HEK293 (cell line): ENCODE measurements at regions not wholly inside any gene's neighbourhood (a gene's known extent, or its start where the extent isn't known, plus 50 kb on each side); places are given as distances from the start of the nearest gene placed in this dataset.

Experiments
- CTCF ChIA-PET: fragments of 350-600 bp; formaldehyde crosslinking; extraction: SDS; loops from one replicate; lab custom pipeline; 2021; ENCODE audit warnings: antibody characterized with exemption; lab: Yijun Ruan, JAX
- POLR2A ChIA-PET: fragments of 300-600 bp; formaldehyde crosslinking; extraction: SDS; loops from one replicate; lab custom pipeline; 2020; ENCODE audit warnings: antibody characterized with exemption, inconsistent platforms; lab: Yijun Ruan, JAX
- H3K27ac ChIP-seq: fragments of 200-500 bp; sonication (Bioruptor generic); 2 replicates; pipeline ENCODE4 v1.5.1; 2014; ENCODE audit warnings: low read depth, low read length, control low read depth, inconsistent platforms; ENCODE audit errors: extremely low read depth
- H3K36me3 ChIP-seq, 2 experiments: fragments of 200-500 bp in 1 of 2; sonication (Bioruptor generic) in 1 of 2; 1 replicate in 1 of 2; 2 replicates in 1 of 2; pipeline ENCODE4 v1.5.1; 2014 to 2017; ENCODE audit warnings: inconsistent platforms in 2 of 2, low read length in 2 of 2; ENCODE audit not compliant: control insufficient read depth in 2 of 2, insufficient read depth in 1 of 2
- H3K4me1 ChIP-seq: fragments of 200-500 bp; sonication (Bioruptor generic); 2 replicates; pipeline ENCODE4 v1.5.1; 2014; ENCODE audit warnings: mild to moderate bottlenecking, low read length, inconsistent platforms; ENCODE audit not compliant: control insufficient read depth, insufficient read depth
- H3K4me3 ChIP-seq: 2 replicates; pipeline ENCODE4 v1.5.1; 2011; ENCODE audit warnings: low read depth, mild to moderate bottlenecking, control low read depth, low read length, moderate library complexity
- H3K9me3 ChIP-seq: fragments of 200-500 bp; sonication (Bioruptor generic); 2 replicates; pipeline ENCODE4 v1.5.1; 2014; ENCODE audit warnings: low read depth, low read length, inconsistent platforms; ENCODE audit not compliant: control insufficient read depth, insufficient read depth
- FEZF1 ChIP-seq: fragments of 450-650 bp; formaldehyde crosslinking; IDR thresholded peaks from 2 replicates; pipeline ENCODE4 v1.5.1; 2016; ENCODE audit warnings: missing biosample characterization, missing genetic modification characterization
- GFI1B ChIP-seq: fragments of 450-650 bp; formaldehyde crosslinking; IDR thresholded peaks from 2 replicates; pipeline ENCODE4 v1.5.1; 2016; ENCODE audit warnings: missing biosample characterization, missing genetic modification characterization
- HOXA7 ChIP-seq: sonication (generic); formaldehyde crosslinking; IDR thresholded peaks from 2 replicates; pipeline ENCODE4 v1.8.1; 2022; ENCODE audit warnings: missing genetic modification reagents, borderline replicate concordance
- OSR2 ChIP-seq: fragments of 450-650 bp; formaldehyde crosslinking; IDR thresholded peaks from 2 replicates; pipeline ENCODE4 v1.5.1; 2016; ENCODE audit warnings: missing biosample characterization, missing genetic modification characterization
- PRDM1 ChIP-seq: fragments of 450-650 bp; formaldehyde crosslinking; IDR thresholded peaks from 2 replicates; pipeline ENCODE4; 2016; ENCODE audit warnings: missing biosample characterization, missing genetic modification characterization
- SCRT2 ChIP-seq: fragments of 450-650 bp; formaldehyde crosslinking; IDR thresholded peaks from 2 replicates; pipeline ENCODE4 v1.5.1; 2016; ENCODE audit warnings: missing biosample characterization, missing genetic modification characterization
- SETDB1 ChIP-seq: IDR thresholded peaks from one replicate; pipeline ENCODE4 v1.6.1; 2017; ENCODE audit warnings: mild to moderate bottlenecking, low read length, moderate library complexity, mixed read lengths; ENCODE audit not compliant: insufficient read length
- TRIM28 ChIP-seq: IDR thresholded peaks from 2 replicates; pipeline ENCODE4 v1.6.1; 2011; ENCODE audit warnings: low read length, control low read depth, borderline replicate concordance
- YY2 ChIP-seq: fragments of 450-650 bp; formaldehyde crosslinking; IDR thresholded peaks from 2 replicates; pipeline ENCODE4 v1.5.1; 2016; ENCODE audit warnings: missing biosample characterization, missing genetic modification characterization
- ZBTB20 ChIP-seq: fragments of 450-650 bp; formaldehyde crosslinking; IDR thresholded peaks from 2 replicates; pipeline ENCODE4 v1.5.1; 2016; ENCODE audit warnings: missing biosample characterization, missing genetic modification characterization
- ZNF10 ChIP-seq: fragments of 450-650 bp; formaldehyde crosslinking; IDR thresholded peaks from 2 replicates; pipeline ENCODE4 v1.5.1; 2017; ENCODE audit warnings: missing biosample characterization, missing genetic modification characterization
- ZNF202 ChIP-seq: fragments of 450-650 bp; formaldehyde crosslinking; IDR thresholded peaks from 2 replicates; pipeline ENCODE4 v1.5.1; 2016; ENCODE audit warnings: missing biosample characterization, missing genetic modification characterization, borderline replicate concordance
- ZNF214 ChIP-seq: fragments of 450-650 bp; formaldehyde crosslinking; IDR thresholded peaks from 2 replicates; pipeline ENCODE4 v1.5.1; 2017; ENCODE audit warnings: missing biosample characterization, mild to moderate bottlenecking, missing genetic modification characterization, borderline replicate concordance
- ZNF239 ChIP-seq: fragments of 450-650 bp; formaldehyde crosslinking; IDR thresholded peaks from 2 replicates; pipeline ENCODE4 v1.5.1; 2016; ENCODE audit warnings: missing biosample characterization, missing genetic modification characterization
- ZNF404 ChIP-seq: fragments of 450-650 bp; formaldehyde crosslinking; IDR thresholded peaks from 2 replicates; pipeline ENCODE4 v1.5.1; 2017; ENCODE audit warnings: missing biosample characterization, missing genetic modification characterization
- ZNF416 ChIP-seq: fragments of 450-650 bp; formaldehyde crosslinking; IDR thresholded peaks from 2 replicates; pipeline ENCODE4 v1.5.1; 2016; ENCODE audit warnings: missing biosample characterization, missing genetic modification characterization
- ZNF423 ChIP-seq: fragments of 450-650 bp; formaldehyde crosslinking; IDR thresholded peaks from 2 replicates; pipeline ENCODE4 v1.5.1; 2016; ENCODE audit warnings: missing biosample characterization, missing genetic modification characterization
- ZNF555 ChIP-seq: fragments of 450-650 bp; formaldehyde crosslinking; conservative IDR thresholded peaks from 2 replicates; pipeline ENCODE4 v1.5.1; 2017; ENCODE audit warnings: missing biosample characterization, mild to moderate bottlenecking, missing genetic modification characterization, inconsistent platforms
- ZNF600 ChIP-seq: fragments of 450-650 bp; formaldehyde crosslinking; IDR thresholded peaks from 2 replicates; pipeline ENCODE4 v1.5.1; 2016; ENCODE audit warnings: missing biosample characterization, missing genetic modification characterization
- ZNF621 ChIP-seq: fragments of 450-650 bp; formaldehyde crosslinking; IDR thresholded peaks from 2 replicates; pipeline ENCODE4 v1.5.1; 2017; ENCODE audit warnings: missing biosample characterization, missing genetic modification characterization
- ZNF623 ChIP-seq: fragments of 450-650 bp; formaldehyde crosslinking; IDR thresholded peaks from 2 replicates; pipeline ENCODE4 v1.5.1; 2016; ENCODE audit warnings: missing biosample characterization, missing genetic modification characterization
- ZNF701 ChIP-seq: fragments of 450-650 bp; formaldehyde crosslinking; IDR thresholded peaks from 2 replicates; pipeline ENCODE4 v1.5.1; 2016; ENCODE audit warnings: missing biosample characterization, missing genetic modification characterization
- ZNF830 ChIP-seq: fragments of 450-650 bp; IDR thresholded peaks from 2 replicates; pipeline ENCODE4 v1.5.0; 2018; ENCODE audit warnings: missing biosample characterization, missing genetic modification characterization, low read depth, mild to moderate bottlenecking, moderate library complexity
- ZNF837 ChIP-seq: fragments of 450-650 bp; formaldehyde crosslinking; IDR thresholded peaks from 2 replicates; pipeline ENCODE4 v1.5.1; 2016; ENCODE audit warnings: missing biosample characterization, missing genetic modification characterization
- ZXDB ChIP-seq: fragments of 450-650 bp; formaldehyde crosslinking; IDR thresholded peaks from 2 replicates; pipeline ENCODE4 v1.5.1; 2016; ENCODE audit warnings: missing biosample characterization, missing genetic modification characterization
- TF ChIP-seq, protein P1 (sequence below): fragments of 450-650 bp; formaldehyde crosslinking; IDR thresholded peaks from 2 replicates; pipeline ENCODE4 v1.5.1; 2016; ENCODE audit warnings: missing biosample characterization, missing genetic modification characterization
- TF ChIP-seq, protein P2 (sequence below): sonication (generic); formaldehyde crosslinking; IDR thresholded peaks from 2 replicates; pipeline ENCODE4 v1.8.1; 2022; ENCODE audit warnings: mild to moderate bottlenecking, moderate library complexity, missing genetic modification reagents

DNA sequence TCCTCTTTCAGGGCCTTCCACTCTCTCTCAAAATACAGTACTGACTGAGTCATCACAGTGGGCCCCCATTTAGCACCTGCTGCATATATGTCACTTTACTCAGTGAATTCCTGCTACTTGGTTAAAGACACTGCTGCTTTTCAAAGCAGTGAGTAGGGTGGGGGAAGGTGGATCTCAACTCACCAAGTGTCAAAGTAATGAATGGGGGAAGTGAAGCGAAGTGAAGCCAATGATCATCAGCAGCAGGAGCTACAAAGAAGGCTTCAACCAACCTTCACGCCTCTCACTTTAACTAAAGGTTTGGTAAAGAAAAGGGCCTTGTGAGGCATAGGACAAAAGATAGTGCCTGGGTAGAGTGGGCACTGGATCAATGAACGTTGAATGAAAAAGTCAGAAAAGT lies 424.1 kb downstream of the SMARCA1 start:
- CTCF ChIA-PET = no interaction called here
- Histone ChIP-seq H3K4me3 (no peak overlapping the region), H3K9me3 (no peaks in the 10 kb centered on the region; the same call in 1 of the 2 replicates), H3K4me1 (no peaks in the 10 kb centered on the region), H3K36me3 (no peaks in the 10 kb centered on the region), H3K27ac (no peak overlapping the region)
- no peak for TF ChIP-seq ZNF404
- TF ChIP-seq ZNF214 (tag by site-specific recombination) = no peak
- no peak for TF ChIP-seq YY2 (tag by site-specific recombination)
- POLR2A ChIA-PET = no interaction called here

DNA sequence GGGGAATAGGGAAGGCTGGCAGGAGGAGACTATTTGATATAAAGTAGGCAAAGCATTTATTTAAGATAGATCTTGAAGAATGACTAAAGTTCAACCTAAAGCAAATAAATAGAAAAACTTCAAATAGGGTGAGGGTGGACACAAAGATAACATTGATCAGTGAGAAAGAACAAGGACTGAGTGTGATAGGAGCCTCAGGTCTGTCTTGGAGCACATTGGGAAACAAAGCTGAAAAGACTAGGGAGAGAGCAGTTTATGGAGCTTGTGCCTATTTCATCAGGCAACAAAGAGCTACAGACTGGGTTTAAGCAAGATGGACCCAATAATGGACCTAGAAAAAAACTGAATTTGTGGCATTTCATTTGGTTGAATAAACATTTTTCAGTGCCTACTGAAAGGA lies 425.6 kb downstream of the SMARCA1 start:
- no peak overlapping the region for H3K4me3 ChIP-seq
- no peaks in the 10 kb centered on the region; the same call in 1 of the 2 replicates for H3K9me3 ChIP-seq
- ChIA-PET POLR2A (no interaction called here), CTCF (interaction anchor here (0.6 kb wide), 1 partner anchor 20 kb away, joined by 3 read pairs; no protein-coding TSS in a partner anchor)
- H3K4me1 ChIP-seq = no peaks in the 10 kb centered on the region
- no peaks in the 10 kb centered on the region for H3K36me3 ChIP-seq
- TF ChIP-seq HOXA7 (CRISPR knock-in tag) (no peak), ZNF701 (tag by site-specific recombination) (no peak), ZBTB20 (tag by site-specific recombination) (no peak), GFI1B (tag by site-specific recombination) (no peak), ZNF555 (no peak), ZNF837 (tag by site-specific recombination) (no peak)
- TF ChIP-seq, protein P1, sequence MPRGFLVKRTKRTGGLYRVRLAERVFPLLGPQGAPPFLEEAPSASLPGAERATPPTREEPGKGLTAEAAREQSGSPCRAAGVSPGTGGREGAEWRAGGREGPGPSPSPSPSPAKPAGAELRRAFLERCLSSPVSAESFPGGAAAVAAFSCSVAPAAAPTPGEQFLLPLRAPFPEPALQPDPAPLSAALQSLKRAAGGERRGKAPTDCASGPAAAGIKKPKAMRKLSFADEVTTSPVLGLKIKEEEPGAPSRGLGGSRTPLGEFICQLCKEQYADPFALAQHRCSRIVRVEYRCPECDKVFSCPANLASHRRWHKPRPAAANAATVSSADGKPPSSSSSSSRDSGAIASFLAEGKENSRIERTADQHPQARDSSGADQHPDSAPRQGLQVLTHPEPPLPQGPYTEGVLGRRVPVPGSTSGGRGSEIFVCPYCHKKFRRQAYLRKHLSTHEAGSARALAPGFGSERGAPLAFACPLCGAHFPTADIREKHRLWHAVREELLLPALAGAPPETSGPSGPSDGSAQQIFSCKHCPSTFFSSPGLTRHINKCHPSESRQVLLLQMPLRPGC = no peak
- TF ChIP-seq, protein P2, sequence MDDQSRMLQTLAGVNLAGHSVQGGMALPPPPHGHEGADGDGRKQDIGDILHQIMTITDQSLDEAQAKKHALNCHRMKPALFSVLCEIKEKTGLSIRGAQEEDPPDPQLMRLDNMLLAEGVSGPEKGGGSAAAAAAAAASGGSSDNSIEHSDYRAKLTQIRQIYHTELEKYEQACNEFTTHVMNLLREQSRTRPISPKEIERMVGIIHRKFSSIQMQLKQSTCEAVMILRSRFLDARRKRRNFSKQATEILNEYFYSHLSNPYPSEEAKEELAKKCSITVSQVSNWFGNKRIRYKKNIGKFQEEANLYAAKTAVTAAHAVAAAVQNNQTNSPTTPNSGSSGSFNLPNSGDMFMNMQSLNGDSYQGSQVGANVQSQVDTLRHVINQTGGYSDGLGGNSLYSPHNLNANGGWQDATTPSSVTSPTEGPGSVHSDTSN (CRISPR knock-in tag) = no peak
- no peak overlapping the region for H3K27ac ChIP-seq

DNA sequence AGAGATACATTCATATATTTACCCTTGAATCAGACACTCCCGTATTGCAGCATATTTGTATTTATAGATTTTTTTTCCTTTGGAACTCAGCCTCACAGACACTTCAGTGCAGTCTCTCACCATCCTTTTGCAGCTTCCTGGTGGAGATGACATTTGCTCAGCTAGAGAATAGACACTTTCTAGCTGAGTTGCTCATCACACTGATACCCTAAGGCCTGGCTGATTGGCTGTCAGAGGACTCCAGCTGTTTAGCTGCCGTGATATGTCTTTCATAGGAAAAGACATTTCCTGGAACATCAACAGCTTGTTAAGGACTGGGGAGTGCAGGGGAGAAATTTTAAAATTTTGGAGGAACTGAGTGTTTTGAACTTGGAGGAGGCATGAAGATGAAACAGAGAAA lies 429.6 kb downstream of the SMARCA1 start:
- no peaks in the 10 kb centered on the region for H3K36me3 ChIP-seq
- TF ChIP-seq SETDB1 = no peak
- TF ChIP-seq OSR2 (tag by site-specific recombination) = no peak
- TF ChIP-seq ZNF239 = no peak
- TF ChIP-seq ZNF623 (tag by site-specific recombination) = no peak
- no peak for TF ChIP-seq ZNF621 (tag by site-specific recombination)
- TF ChIP-seq ZNF202 = no peak
- TF ChIP-seq, all 188 proteins: peak for 0
- ChIA-PET CTCF (no interaction called here), POLR2A (no interaction called here)
- Histone ChIP-seq H3K4me3 (no peak overlapping the region), H3K9me3 (no peaks in the 10 kb centered on the region; the same call in 1 of the 2 replicates), H3K4me1 (no peaks in the 10 kb centered on the region), H3K27ac (no peak overlapping the region)

DNA sequence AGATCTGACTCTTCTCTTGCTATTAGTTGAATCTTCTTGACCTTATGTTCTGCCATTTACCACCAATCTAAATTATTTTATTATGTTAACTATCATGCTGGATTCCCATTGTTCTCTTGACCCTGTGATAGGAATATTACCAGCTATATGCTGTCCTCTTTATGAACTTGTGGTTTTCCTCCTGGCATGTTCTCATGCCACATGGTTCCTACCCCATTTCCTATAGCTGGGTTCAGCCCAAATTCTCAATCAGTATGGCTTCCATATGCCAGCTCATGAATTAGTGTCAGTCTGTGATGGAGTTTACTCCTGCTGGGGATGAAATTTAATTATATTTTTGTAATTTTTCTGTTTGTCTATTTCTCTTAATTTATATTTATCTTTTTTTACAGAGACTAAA lies 430.5 kb downstream of the SMARCA1 start:
- POLR2A ChIA-PET = no interaction called here
- no peak for TF ChIP-seq TRIM28
- TF ChIP-seq PRDM1 (tag by site-specific recombination) = no peak
- no peak for TF ChIP-seq ZNF10
- no peak for TF ChIP-seq SCRT2 (tag by site-specific recombination)
- no peak for TF ChIP-seq ZNF404
- TF ChIP-seq ZXDB (tag by site-specific recombination) = no peak
- no peak for TF ChIP-seq ZNF830
- TF ChIP-seq FEZF1 (tag by site-specific recombination) = no peak
- TF ChIP-seq ZNF416 (tag by site-specific recombination) = no peak
- TF ChIP-seq ZNF600 (tag by site-specific recombination) = no peak
- TF ChIP-seq OSR2 (tag by site-specific recombination) = no peak
- TF ChIP-seq ZNF423 (tag by site-specific recombination) = no peak
- Histone ChIP-seq H3K4me3 (no peak overlapping the region), H3K4me1 (no peaks in the 10 kb centered on the region), H3K9me3 (no peaks in the 10 kb centered on the region; the same call in 1 of the 2 replicates), H3K27ac (no peak overlapping the region), H3K36me3 (no peaks in the 10 kb centered on the region)
- CTCF ChIA-PET = interaction anchor here (0.6 kb wide), 1 partner anchor 77 kb away, joined by 3 read pairs; no protein-coding TSS in a partner anchor
